H1 (cell line): ENCODE measurements at regions not wholly inside any gene's neighbourhood (a gene's known extent, or its start where the extent isn't known, plus 50 kb on each side); places are given as distances from the start of the nearest gene placed in this dataset.
"Not testable (repeated sequence)": the region's sequence is repeated elsewhere in the genome, so short reads cannot be mapped to it uniquely, and the experiment has no call there.

Experiments
- CTCF ChIA-PET: fragments of 300-600 bp; sonication (Branson Sonifier 250); formaldehyde crosslinking; loops from one replicate; lab custom pipeline; 2021; ENCODE audit not compliant: partially characterized antibody; lab: Charles Lee
- POLR2A ChIA-PET: fragments of 300-600 bp; sonication (Branson Sonifier 250); formaldehyde crosslinking; loops from one replicate; lab custom pipeline; 2021; ENCODE audit warnings: inconsistent platforms; ENCODE audit not compliant: partially characterized antibody; lab: Charles Lee
- DNase-seq, 2 experiments: peaks; one replicate each; pipeline versions ENCODE4 v3.0.0 to v3.0.0-alpha.2; 2010 to 2022; ENCODE audit warnings: low spot score in 2 of 2, low read depth in 1 of 2, mixed read lengths in 1 of 2
- FAIRE-seq: peaks from 2 replicates; lab custom pipeline; 2011; peaks lifted over from hg19 to GRCh38; lab: Jason Lieb, UNC
- H2AFZ ChIP-seq: 2 replicates; pipeline ENCODE4 v1.8.1; 2012; ENCODE audit warnings: low read length, inconsistent platforms
- H2AK5ac ChIP-seq: 2 replicates; pipeline ENCODE4 v1.6.1; 2013; ENCODE audit warnings: low read depth, low read length
- H2BK120ac ChIP-seq: replicated peaks from 2 replicates; pipeline ENCODE3; 2013; ENCODE audit warnings: low read depth, low read length, inconsistent platforms
- H2BK12ac ChIP-seq: 2 replicates; pipeline ENCODE4 v1.6.1; 2013; ENCODE audit warnings: low read depth, low read length
- H2BK15ac ChIP-seq: 2 replicates; pipeline ENCODE4 v1.6.1; 2013; ENCODE audit warnings: low read length
- H2BK20ac ChIP-seq: 2 replicates; pipeline ENCODE4 v1.6.1; 2013; ENCODE audit warnings: low read length
- H2BK5ac ChIP-seq: 2 replicates; pipeline ENCODE4 v1.6.1; 2013; ENCODE audit warnings: low read depth, low read length
- H3K14ac ChIP-seq: 2 replicates; pipeline ENCODE4 v1.6.1; 2013; ENCODE audit warnings: inconsistent platforms; ENCODE audit not compliant: insufficient read length
- H3K18ac ChIP-seq: 2 replicates; pipeline ENCODE4 v1.6.1; 2013; ENCODE audit warnings: low read length; ENCODE audit errors: extremely low read depth
- H3K23ac ChIP-seq: 2 replicates; pipeline ENCODE4 v1.6.1; 2013; ENCODE audit warnings: inconsistent platforms; ENCODE audit not compliant: insufficient read length
- H3K23me2 ChIP-seq: 2 replicates; pipeline ENCODE4 v1.6.1; 2013; ENCODE audit warnings: low read depth, low read length
- H3K27ac ChIP-seq: 2 replicates; pipeline ENCODE4 v1.6.1; 2011; ENCODE audit warnings: low read depth, low read length, inconsistent platforms
- H3K27me3 ChIP-seq, 4 experiments: replicated peaks in 1 of 4; 1 replicate in 1 of 4; 2 replicates in 3 of 4; pipeline versions ENCODE4 v1.6.1 to v1.8.1; 2011 to 2013; ENCODE audit warnings: low read length in 3 of 4, mild to moderate bottlenecking in 3 of 4, inconsistent platforms in 2 of 4, mixed read lengths in 2 of 4, moderate library complexity in 1 of 4; ENCODE audit not compliant: control insufficient read depth in 3 of 4, insufficient read depth in 3 of 4; ENCODE audit errors: extremely low read depth in 1 of 4
- H3K36me3 ChIP-seq, 4 experiments: 2 replicates each; pipeline versions ENCODE4 v1.6.1 to v1.8.1; 2011 to 2013; ENCODE audit warnings: mild to moderate bottlenecking in 4 of 4, low read length in 3 of 4, moderate library complexity in 2 of 4, control low read depth in 1 of 4, inconsistent platforms in 1 of 4; ENCODE audit not compliant: insufficient read depth in 4 of 4, control insufficient read depth in 2 of 4
- H3K4ac ChIP-seq: replicated peaks from 2 replicates; pipeline ENCODE3; 2013; ENCODE audit warnings: low read length, low read depth, mixed read lengths, inconsistent platforms; ENCODE audit not compliant: insufficient read length
- H3K4me1 ChIP-seq, 4 experiments: replicated peaks in 1 of 4; 1 replicate in 1 of 4; 2 replicates in 3 of 4; pipeline versions ENCODE4 v1.6.1 to v1.8.1; 2011 to 2013; ENCODE audit warnings: low read length in 3 of 4, inconsistent platforms in 2 of 4, mixed read lengths in 1 of 4; ENCODE audit not compliant: insufficient read depth in 4 of 4, control insufficient read depth in 3 of 4
- H3K4me2 ChIP-seq, 2 experiments: 2 replicates each; pipeline versions ENCODE4 v1.6.1 to v1.8.1; 2011 to 2013; ENCODE audit warnings: low read depth in 2 of 2, low read length in 2 of 2, control low read depth in 1 of 2, inconsistent platforms in 1 of 2, mild to moderate bottlenecking in 1 of 2; ENCODE audit not compliant: insufficient read depth in 1 of 2
- H3K4me3 ChIP-seq, 4 experiments: fragments of 200-600, 300-600 bp in 1 of 4; sonication (generic), shearing (Covaris generic), sonication (Bioruptor Twin) in 1 of 4; 2 replicates each; pipeline versions ENCODE4 v1.5.1 to v1.8.1; 2011 to 2016; ENCODE audit warnings: low read length in 4 of 4, low read depth in 3 of 4, control low read depth in 2 of 4, inconsistent platforms in 2 of 4, mild to moderate bottlenecking in 2 of 4, mixed read lengths in 1 of 4, moderate library complexity in 1 of 4; ENCODE audit not compliant: insufficient read depth in 2 of 4; ENCODE audit errors: extremely low read depth in 1 of 4
- H3K56ac ChIP-seq: replicated peaks from 2 replicates; pipeline ENCODE3; 2013; ENCODE audit warnings: low read depth, mild to moderate bottlenecking, mixed read lengths, low read length, inconsistent platforms; ENCODE audit not compliant: insufficient read length
- H3K79me1 ChIP-seq: 2 replicates; pipeline ENCODE4 v1.6.1; 2013; ENCODE audit warnings: low read depth, low read length, control low read depth
- H3K79me2 ChIP-seq, 2 experiments: 2 replicates each; pipeline versions ENCODE4 v1.6.1 to v1.8.1; 2012 to 2013; ENCODE audit warnings: low read length in 2 of 2, mild to moderate bottlenecking in 2 of 2, inconsistent platforms in 1 of 2; ENCODE audit not compliant: insufficient read depth in 2 of 2, control insufficient read depth in 1 of 2
- H3K9ac ChIP-seq, 4 experiments: replicated peaks in 1 of 4; 1 replicate in 1 of 4; 2 replicates in 3 of 4; pipeline versions ENCODE4 v1.6.1 to v1.8.1; 2011 to 2013; ENCODE audit warnings: low read depth in 3 of 4, low read length in 3 of 4, control low read depth in 2 of 4, mild to moderate bottlenecking in 2 of 4, moderate library complexity in 2 of 4, inconsistent platforms in 1 of 4; ENCODE audit errors: extremely low read depth in 1 of 4
- H3K9me3 ChIP-seq, 2 experiments: 2 replicates each; pipeline versions ENCODE4 v1.6.1 to v1.8.1; 2012 to 2013; ENCODE audit warnings: mild to moderate bottlenecking in 2 of 2, moderate library complexity in 2 of 2, control low read depth in 1 of 2, inconsistent platforms in 1 of 2, low read depth in 1 of 2, low read length in 1 of 2, mixed read lengths in 1 of 2; ENCODE audit not compliant: insufficient read depth in 2 of 2
- H4K20me1 ChIP-seq, 2 experiments: replicated peaks in 1 of 2; 2 replicates each; pipeline versions ENCODE3 to v1.8.1; 2011 to 2013; ENCODE audit warnings: inconsistent platforms in 2 of 2, low read length in 2 of 2, mild to moderate bottlenecking in 1 of 2; ENCODE audit not compliant: insufficient read depth in 2 of 2, control insufficient read depth in 1 of 2
- H4K5ac ChIP-seq: 2 replicates; pipeline ENCODE4 v1.6.1; 2013; ENCODE audit warnings: low read length, low read depth, mixed read lengths, inconsistent platforms; ENCODE audit not compliant: insufficient read length
- H4K8ac ChIP-seq: 2 replicates; pipeline ENCODE4 v1.8.0; 2013; ENCODE audit warnings: mild to moderate bottlenecking, moderate library complexity, low read length, inconsistent platforms; ENCODE audit not compliant: insufficient read depth; ENCODE audit errors: extremely low read depth
- H4K91ac ChIP-seq: replicated peaks from 2 replicates; pipeline ENCODE3; 2013; ENCODE audit warnings: low read length, mixed read lengths, inconsistent platforms; ENCODE audit not compliant: insufficient read length
- BRCA1 ChIP-seq: IDR thresholded peaks from 2 replicates; pipeline ENCODE4 v1.6.1; 2012; ENCODE audit warnings: low read depth, low read length, improper control_type of control experiment
- CHD2 ChIP-seq: IDR thresholded peaks from 2 replicates; pipeline ENCODE4 v1.6.1; 2012; ENCODE audit warnings: low read length, improper control_type of control experiment
- CTBP2 ChIP-seq: IDR thresholded peaks from 2 replicates; pipeline ENCODE4 v1.7.0; 2011; ENCODE audit warnings: borderline replicate concordance, mild to moderate bottlenecking, moderate library complexity, mixed read lengths, low read length; ENCODE audit not compliant: insufficient read depth, insufficient read length
- TEAD4 ChIP-seq: IDR thresholded peaks from 2 replicates; pipeline ENCODE4 v1.6.1; 2012; ENCODE audit warnings: low read depth, low read length, inconsistent platforms, mixed read lengths

DNA sequence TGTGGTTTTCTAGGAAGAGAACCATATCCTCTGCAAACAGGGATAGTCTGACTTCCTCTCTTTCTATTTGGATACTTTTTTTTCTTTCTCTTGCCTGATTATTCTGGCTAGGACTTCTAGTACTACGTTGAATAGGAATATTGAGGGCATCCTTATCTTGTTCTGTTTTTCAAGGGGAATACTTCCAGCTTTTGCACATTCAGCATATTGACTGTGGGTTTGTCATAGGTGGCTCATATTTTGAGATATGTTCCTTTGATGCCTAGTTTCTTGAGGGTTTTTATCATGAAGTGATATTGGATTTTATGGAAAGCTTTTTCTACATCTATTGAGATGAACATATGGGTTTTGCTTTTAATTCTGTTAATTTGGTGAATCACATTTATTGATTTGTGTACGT lies 269.8 kb downstream of the MAP2K6 start (continued):
- TF ChIP-seq CTBP2 (no peak), CHD2 (no peak), TEAD4 (no peak), BRCA1 (no peak)

DNA sequence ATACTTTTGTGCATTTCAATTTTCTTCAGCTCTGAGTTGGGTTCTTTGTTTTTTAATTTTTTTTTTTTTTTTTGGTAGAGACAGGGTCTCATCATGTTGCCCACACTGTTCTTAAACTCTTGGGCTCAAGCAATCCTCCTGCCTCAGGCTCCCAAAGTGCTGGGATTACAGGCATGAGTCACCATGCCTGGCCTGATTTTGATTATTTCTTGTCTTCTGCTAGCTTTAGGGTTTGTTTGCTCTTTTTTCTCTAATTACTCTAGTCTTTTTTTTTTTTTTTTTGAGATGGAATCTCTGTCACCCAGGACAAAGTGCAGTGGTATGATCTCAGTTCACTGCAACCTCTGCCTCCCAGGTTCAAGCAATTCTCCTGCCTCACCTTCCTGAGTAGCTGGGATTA lies 270.7 kb downstream of the MAP2K6 start:
- H4K8ac ChIP-seq, H3K23ac ChIP-seq, H3K18ac ChIP-seq, H2BK5ac ChIP-seq, H3K4me3 ChIP-seq, DNase-seq, FAIRE-seq, H2BK20ac ChIP-seq, H3K27ac ChIP-seq, H3K4me1 ChIP-seq, H3K9ac ChIP-seq, H3K56ac ChIP-seq, H3K79me2 ChIP-seq, H2BK120ac ChIP-seq, H3K4ac ChIP-seq, H3K27me3 ChIP-seq, H4K91ac ChIP-seq, H3K14ac ChIP-seq, H3K23me2 ChIP-seq, H3K36me3 ChIP-seq, H3K9me3 ChIP-seq, H2AK5ac ChIP-seq, H2BK12ac ChIP-seq, H4K20me1 ChIP-seq, H3K79me1 ChIP-seq, H4K5ac ChIP-seq, H2BK15ac ChIP-seq, H3K4me2 ChIP-seq, POLR2A ChIA-PET, H2AFZ ChIP-seq: not testable (repeated sequence)
- CTCF ChIA-PET, result interaction anchor here (1.8 kb wide), 1 partner anchor 117 kb away, joined by 5 read pairs; no protein-coding TSS in a partner anchor
